ENCODE measurements at regions not wholly inside any gene's neighbourhood (a gene's known extent, or its start where the extent isn't known, plus 50 kb on each side); places are given as distances from the start of the nearest gene placed in this dataset.

DNA sequence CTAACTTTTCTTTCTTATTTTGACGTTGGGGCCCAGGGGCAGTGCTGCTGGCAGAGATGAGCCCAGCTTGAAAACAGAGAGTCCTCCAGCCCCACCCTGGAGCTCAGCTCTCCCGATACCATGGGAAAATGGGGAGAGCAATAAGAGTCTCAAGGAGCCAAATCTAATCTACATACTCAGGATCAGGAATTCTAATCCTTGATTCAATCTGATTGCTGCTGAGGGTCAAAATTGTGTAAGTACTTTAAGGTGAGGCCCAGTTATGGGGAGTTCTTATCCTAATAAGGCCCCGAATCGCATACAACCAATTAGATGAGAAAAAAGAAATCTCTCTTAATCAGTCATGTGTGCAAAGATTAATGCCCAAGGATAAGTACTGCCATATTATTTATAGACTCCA, 202.9 kb downstream of the FAM76B start:
- H3K4me3 ChIP-seq (replicated peaks in 1 of 3; ENCODE audit: insufficient read depth in 1 of 3, low read depth in 1 of 3, low read length in 3 of 3): no peak overlapping the region
- ChIA-PET POLR2A (no interaction called here), CTCF (no interaction called here)
- BruUV-seq (replicated peaks): no TSS peak
- no peaks in the 10 kb centered on the region for H3K4me1 ChIP-seq (ENCODE audit: control insufficient read depth, extremely low read depth, insufficient read depth, low read length)
- intact Hi-C loops (cut with micrococcal nuclease): no loop called here
- H3K79me2 ChIP-seq (ENCODE audit: control insufficient read depth, insufficient read depth, low read length): no peaks in the 10 kb centered on the region
- H4K20me1 ChIP-seq (replicated peaks; ENCODE audit: control insufficient read depth, extremely low read depth, insufficient read depth, low read length): no peaks in the 10 kb centered on the region
- FAIRE-seq (no peak), DNase-seq (ENCODE audit: low read depth, low spot score) (no peak)
- H3K36me3 ChIP-seq (ENCODE audit: control insufficient read depth in 2 of 2, extremely low read depth in 1 of 2, insufficient read depth in 2 of 2, low read length in 2 of 2): no peaks in the 10 kb centered on the region
- H3K27ac ChIP-seq (ENCODE audit: insufficient read depth, low read depth, low read length): no peak overlapping the region
- no peak for TF ChIP-seq MYC (IDR thresholded peaks at IDR 0.05; ENCODE audit: low read depth, low read length)
- H3K27me3 ChIP-seq (ENCODE audit: control insufficient read depth in 2 of 2, insufficient read depth in 2 of 2, low read length in 2 of 2): no peaks in the 10 kb centered on the region
- H3K4me2 ChIP-seq (ENCODE audit: insufficient read depth, low read length): no peak overlapping the region
- no peaks in the 10 kb centered on the region for H3K9me3 ChIP-seq (replicated peaks; ENCODE audit: control insufficient read depth, insufficient read depth, low read length)
- H3K9ac ChIP-seq (replicated peaks; ENCODE audit: extremely low read depth, insufficient read depth, low read length): no peak overlapping the region
- no peaks in the 10 kb centered on the region for H3K9me1 ChIP-seq (replicated peaks; ENCODE audit: control insufficient read depth, extremely low read depth, insufficient read depth, low read length)
- dilution Hi-C loops (cut with MboI; ENCODE audit: extremely low pct_ligation_motif_present, low sequenced_read_pairs): no loop called here
- no peak overlapping the region for H2AFZ ChIP-seq (ENCODE audit: low read depth, low read length)

DNA sequence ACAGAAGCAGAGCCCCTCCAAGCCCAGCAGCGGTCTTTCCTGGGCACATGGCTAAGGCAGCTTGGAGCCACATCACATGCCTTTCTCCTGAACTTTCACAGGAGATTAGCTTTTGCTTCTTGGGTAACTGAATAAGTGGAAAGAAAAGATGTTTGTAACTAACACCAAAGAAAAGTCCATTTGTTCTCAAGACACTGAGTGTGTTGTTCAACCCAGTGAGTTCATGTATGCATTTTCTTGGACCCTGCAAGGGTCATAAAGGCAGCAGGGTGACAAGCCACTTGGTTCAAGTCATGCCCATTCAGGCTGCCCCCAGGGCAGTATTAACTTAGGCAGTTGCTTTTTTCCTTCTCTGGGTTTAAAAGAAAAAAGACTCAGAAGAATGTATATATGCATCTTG, 203.4 kb downstream of the FAM76B start:
- no peaks in the 10 kb centered on the region for H3K79me2 ChIP-seq (ENCODE audit: control insufficient read depth, insufficient read depth, low read length)
- no peak overlapping the region for H3K27ac ChIP-seq (ENCODE audit: insufficient read depth, low read depth, low read length)
- no peak overlapping the region for H2AFZ ChIP-seq (ENCODE audit: low read depth, low read length)
- DNase-seq (ENCODE audit: low read depth, low spot score) (no peak), FAIRE-seq (no peak)
- no peaks in the 10 kb centered on the region for H3K9me3 ChIP-seq (replicated peaks; ENCODE audit: control insufficient read depth, insufficient read depth, low read length)
- POLR2A ChIA-PET: no interaction called here
- H4K20me1 ChIP-seq (replicated peaks; ENCODE audit: control insufficient read depth, extremely low read depth, insufficient read depth, low read length): no peaks in the 10 kb centered on the region
- intact Hi-C loops (cut with micrococcal nuclease) (no loop called here), dilution Hi-C loops (cut with MboI; ENCODE audit: extremely low pct_ligation_motif_present, low sequenced_read_pairs) (no loop called here)
- no peak overlapping the region for H3K4me2 ChIP-seq (ENCODE audit: insufficient read depth, low read length)
- H3K27me3 ChIP-seq (ENCODE audit: control insufficient read depth in 2 of 2, insufficient read depth in 2 of 2, low read length in 2 of 2): no peaks in the 10 kb centered on the region
- no peaks in the 10 kb centered on the region for H3K9me1 ChIP-seq (replicated peaks; ENCODE audit: control insufficient read depth, extremely low read depth, insufficient read depth, low read length)
- no peak overlapping the region for H3K4me3 ChIP-seq (replicated peaks in 1 of 3; ENCODE audit: insufficient read depth in 1 of 3, low read depth in 1 of 3, low read length in 3 of 3)
- TF ChIP-seq GATA2 (IDR thresholded peaks at IDR 0.05; ENCODE audit: insufficient read depth, insufficient read length, low read depth, low read length): no peak
- TF ChIP-seq, protein P1, sequence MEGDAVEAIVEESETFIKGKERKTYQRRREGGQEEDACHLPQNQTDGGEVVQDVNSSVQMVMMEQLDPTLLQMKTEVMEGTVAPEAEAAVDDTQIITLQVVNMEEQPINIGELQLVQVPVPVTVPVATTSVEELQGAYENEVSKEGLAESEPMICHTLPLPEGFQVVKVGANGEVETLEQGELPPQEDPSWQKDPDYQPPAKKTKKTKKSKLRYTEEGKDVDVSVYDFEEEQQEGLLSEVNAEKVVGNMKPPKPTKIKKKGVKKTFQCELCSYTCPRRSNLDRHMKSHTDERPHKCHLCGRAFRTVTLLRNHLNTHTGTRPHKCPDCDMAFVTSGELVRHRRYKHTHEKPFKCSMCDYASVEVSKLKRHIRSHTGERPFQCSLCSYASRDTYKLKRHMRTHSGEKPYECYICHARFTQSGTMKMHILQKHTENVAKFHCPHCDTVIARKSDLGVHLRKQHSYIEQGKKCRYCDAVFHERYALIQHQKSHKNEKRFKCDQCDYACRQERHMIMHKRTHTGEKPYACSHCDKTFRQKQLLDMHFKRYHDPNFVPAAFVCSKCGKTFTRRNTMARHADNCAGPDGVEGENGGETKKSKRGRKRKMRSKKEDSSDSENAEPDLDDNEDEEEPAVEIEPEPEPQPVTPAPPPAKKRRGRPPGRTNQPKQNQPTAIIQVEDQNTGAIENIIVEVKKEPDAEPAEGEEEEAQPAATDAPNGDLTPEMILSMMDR (IDR thresholded peaks at IDR 0.05; ENCODE audit: extremely low read depth in 1 of 2, insufficient read depth in 1 of 2, low read depth in 1 of 2, low read length in 2 of 2): no peak
- no peak for TF ChIP-seq JUN (IDR thresholded peaks at IDR 0.05; ENCODE audit: borderline replicate concordance, insufficient read depth, insufficient read length, low read depth)
- TF ChIP-seq, protein P2, sequence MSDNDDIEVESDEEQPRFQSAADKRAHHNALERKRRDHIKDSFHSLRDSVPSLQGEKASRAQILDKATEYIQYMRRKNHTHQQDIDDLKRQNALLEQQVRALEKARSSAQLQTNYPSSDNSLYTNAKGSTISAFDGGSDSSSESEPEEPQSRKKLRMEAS (IDR thresholded peaks at IDR 0.05; ENCODE audit: insufficient read depth, insufficient read length): no peak
- TF ChIP-seq POLR2A (IDR thresholded peaks at IDR 0.05; ENCODE audit: low read depth, low read length): no peak
- TF ChIP-seq EZH2 (IDR thresholded peaks at IDR 0.05; ENCODE audit: borderline replicate concordance, low read depth, low read length, severe bottlenecking): no peak
- TF ChIP-seq FOS (IDR thresholded peaks at IDR 0.05; ENCODE audit: borderline replicate concordance, insufficient read depth, low read length): no peak
- no peak for TF ChIP-seq POLR2AphosphoS5 (IDR thresholded peaks at IDR 0.05; ENCODE audit: insufficient read depth, low read depth, low read length)
- no peak for TF ChIP-seq MYC (IDR thresholded peaks at IDR 0.05; ENCODE audit: low read depth, low read length)
- H3K36me3 ChIP-seq (ENCODE audit: control insufficient read depth in 2 of 2, extremely low read depth in 1 of 2, insufficient read depth in 2 of 2, low read length in 2 of 2): no peaks in the 10 kb centered on the region
- H3K4me1 ChIP-seq (ENCODE audit: control insufficient read depth, extremely low read depth, insufficient read depth, low read length): no peaks in the 10 kb centered on the region
- BruUV-seq (replicated peaks): no TSS peak
- CTCF ChIA-PET: no interaction called here
- no peak overlapping the region for H3K9ac ChIP-seq (replicated peaks; ENCODE audit: extremely low read depth, insufficient read depth, low read length)

Measured in endothelial cell of umbilical vein (primary cell).